ENCODE measurements at regions not wholly inside any gene's neighbourhood (a gene's known extent, or its start where the extent isn't known, plus 50 kb on each side); places are given as distances from the start of the nearest gene placed in this dataset.

DNA sequence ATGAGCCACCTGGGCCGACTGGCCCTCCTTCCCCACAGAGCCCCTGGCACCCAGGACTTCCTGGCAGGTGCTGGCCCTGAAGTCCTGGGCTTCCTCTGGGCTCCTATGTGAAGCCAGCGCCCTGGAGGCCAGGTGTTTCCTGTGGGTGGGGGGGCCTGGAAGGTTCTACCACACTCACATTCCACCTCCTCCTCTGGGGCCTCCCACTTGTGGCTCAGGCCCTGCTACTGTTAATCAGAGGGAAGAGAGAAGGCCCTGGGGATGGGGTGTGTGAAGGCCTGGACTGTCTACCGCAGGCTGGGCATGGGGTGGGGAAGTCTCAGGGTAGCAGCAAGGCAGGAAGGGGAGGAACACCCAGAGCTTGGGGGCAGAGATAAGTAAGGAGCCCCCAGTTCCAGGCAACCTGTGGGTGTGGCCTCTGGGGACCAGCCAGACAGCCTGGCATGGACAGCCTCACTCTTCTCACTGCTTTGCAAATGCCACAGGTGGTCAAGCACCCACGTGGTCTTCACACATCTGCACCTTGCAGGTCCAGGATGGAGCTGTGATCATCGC, 111.9 kb upstream of the TNRC6C start:
- no peak for TF ChIP-seq EZH2 (IDR thresholded peaks at IDR 0.05; ENCODE audit: low read length, missing control alignments)
- TF ChIP-seq, protein P1, sequence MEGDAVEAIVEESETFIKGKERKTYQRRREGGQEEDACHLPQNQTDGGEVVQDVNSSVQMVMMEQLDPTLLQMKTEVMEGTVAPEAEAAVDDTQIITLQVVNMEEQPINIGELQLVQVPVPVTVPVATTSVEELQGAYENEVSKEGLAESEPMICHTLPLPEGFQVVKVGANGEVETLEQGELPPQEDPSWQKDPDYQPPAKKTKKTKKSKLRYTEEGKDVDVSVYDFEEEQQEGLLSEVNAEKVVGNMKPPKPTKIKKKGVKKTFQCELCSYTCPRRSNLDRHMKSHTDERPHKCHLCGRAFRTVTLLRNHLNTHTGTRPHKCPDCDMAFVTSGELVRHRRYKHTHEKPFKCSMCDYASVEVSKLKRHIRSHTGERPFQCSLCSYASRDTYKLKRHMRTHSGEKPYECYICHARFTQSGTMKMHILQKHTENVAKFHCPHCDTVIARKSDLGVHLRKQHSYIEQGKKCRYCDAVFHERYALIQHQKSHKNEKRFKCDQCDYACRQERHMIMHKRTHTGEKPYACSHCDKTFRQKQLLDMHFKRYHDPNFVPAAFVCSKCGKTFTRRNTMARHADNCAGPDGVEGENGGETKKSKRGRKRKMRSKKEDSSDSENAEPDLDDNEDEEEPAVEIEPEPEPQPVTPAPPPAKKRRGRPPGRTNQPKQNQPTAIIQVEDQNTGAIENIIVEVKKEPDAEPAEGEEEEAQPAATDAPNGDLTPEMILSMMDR (conservative IDR thresholded peaks at IDR 0.05 in 1 of 2, IDR thresholded peaks at IDR 0.05 in 1 of 2; ENCODE audit: low read depth in 1 of 2, low read length in 2 of 2), result no peak
- no peak overlapping the region for H3K27ac ChIP-seq (ENCODE audit: insufficient read depth, low read length)
- H3K4me3 ChIP-seq (replicated peaks in 1 of 4; ENCODE audit: control extremely low read depth in 1 of 4, insufficient read depth in 1 of 4, low read depth in 3 of 4, low read length in 4 of 4), result no peak overlapping the region
- no peaks in the 10 kb centered on the region for H3K79me2 ChIP-seq (ENCODE audit: control insufficient read depth, insufficient read depth, low read length)
- H3K36me3 ChIP-seq (ENCODE audit: control insufficient read depth, insufficient read depth, low read length), result no peaks in the 10 kb centered on the region
- no peaks in the 10 kb centered on the region for H4K20me1 ChIP-seq (ENCODE audit: control insufficient read depth, extremely low read depth, insufficient read depth, low read length)
- H2AFZ ChIP-seq (ENCODE audit: low read length), result no peak overlapping the region
- no peaks in the 10 kb centered on the region for H3K27me3 ChIP-seq (ENCODE audit: control insufficient read depth, insufficient read depth, low read length)
- no peak overlapping the region for H3K4me2 ChIP-seq (ENCODE audit: extremely low read depth, insufficient read depth, low read length)
- H3K9me3 ChIP-seq (ENCODE audit: control insufficient read depth, insufficient read depth, low read depth, low read length), result no peaks in the 10 kb centered on the region
- H3K4me1 ChIP-seq (ENCODE audit: control insufficient read depth, extremely low read depth, insufficient read depth, low read length), result no peaks in the 10 kb centered on the region
- no peak overlapping the region for H3K9ac ChIP-seq (ENCODE audit: insufficient read depth, low read length)
- no peak for DNase-seq (ENCODE audit: low read depth in 2 of 2)

DNA sequence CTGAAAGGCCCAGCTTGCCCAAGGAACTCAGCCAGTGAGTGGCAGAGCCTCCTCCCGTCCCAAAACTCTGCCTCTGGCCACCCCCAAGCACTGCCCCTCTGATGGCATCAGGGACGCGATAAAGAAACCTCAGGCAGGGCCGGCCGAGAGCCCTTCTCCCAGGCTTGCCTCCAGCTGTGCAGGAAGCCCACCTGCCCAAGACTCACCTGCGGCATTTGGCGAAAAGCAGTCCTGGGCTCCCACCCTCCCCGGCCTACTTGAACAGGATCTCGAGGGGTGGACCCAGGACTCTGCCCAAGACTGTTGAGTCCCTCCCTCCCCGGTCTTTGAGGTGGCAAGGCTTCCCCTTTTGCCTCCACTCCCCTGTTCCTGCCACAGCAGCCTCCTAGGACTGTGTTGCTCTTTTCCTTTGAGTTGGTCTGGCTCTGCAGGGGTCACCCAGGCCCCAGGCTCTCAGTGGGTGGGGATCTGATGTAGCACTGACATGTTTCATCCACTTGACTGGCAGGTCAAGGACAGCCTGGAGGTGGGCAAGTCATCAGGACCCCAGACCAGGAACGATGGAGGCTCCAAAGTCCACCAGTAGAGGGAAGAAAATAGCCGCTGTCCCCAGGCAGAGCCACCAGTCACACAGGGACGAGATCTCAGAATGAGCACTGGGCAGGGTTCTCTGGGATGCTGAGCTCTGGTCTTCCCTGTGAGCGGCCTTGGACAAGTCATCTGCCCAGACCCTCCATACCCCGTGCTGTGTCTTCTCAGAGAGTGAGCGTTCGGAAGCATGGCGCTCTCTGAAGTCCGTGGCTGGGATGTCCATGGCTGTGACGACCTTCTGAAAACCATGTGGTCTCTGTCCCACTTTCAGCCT, 111.0 kb upstream of the TNRC6C start:
- no peak overlapping the region for H3K9ac ChIP-seq (ENCODE audit: insufficient read depth, low read length)
- no peak for DNase-seq (ENCODE audit: low read depth in 2 of 2)
- H3K4me2 ChIP-seq (ENCODE audit: extremely low read depth, insufficient read depth, low read length), result no peak overlapping the region
- H3K79me2 ChIP-seq (ENCODE audit: control insufficient read depth, insufficient read depth, low read length), result no peaks in the 10 kb centered on the region
- no peaks in the 10 kb centered on the region for H3K27me3 ChIP-seq (ENCODE audit: control insufficient read depth, insufficient read depth, low read length)
- no peak overlapping the region for H3K4me3 ChIP-seq (replicated peaks in 1 of 4; ENCODE audit: control extremely low read depth in 1 of 4, insufficient read depth in 1 of 4, low read depth in 3 of 4, low read length in 4 of 4)
- no peaks in the 10 kb centered on the region for H4K20me1 ChIP-seq (ENCODE audit: control insufficient read depth, extremely low read depth, insufficient read depth, low read length)
- H3K9me3 ChIP-seq (ENCODE audit: control insufficient read depth, insufficient read depth, low read depth, low read length), result no peaks in the 10 kb centered on the region
- no peaks in the 10 kb centered on the region for H3K4me1 ChIP-seq (ENCODE audit: control insufficient read depth, extremely low read depth, insufficient read depth, low read length)
- H3K36me3 ChIP-seq (ENCODE audit: control insufficient read depth, insufficient read depth, low read length), result no peaks in the 10 kb centered on the region
- TF ChIP-seq, protein P1 (conservative IDR thresholded peaks at IDR 0.05 in 1 of 2, IDR thresholded peaks at IDR 0.05 in 1 of 2; ENCODE audit: low read depth in 1 of 2, low read length in 2 of 2), result no peak
- no peak for TF ChIP-seq EZH2 (IDR thresholded peaks at IDR 0.05; ENCODE audit: low read length, missing control alignments)
- H3K27ac ChIP-seq (ENCODE audit: insufficient read depth, low read length), result no peak overlapping the region
- no peak overlapping the region for H2AFZ ChIP-seq (ENCODE audit: low read length)

DNA sequence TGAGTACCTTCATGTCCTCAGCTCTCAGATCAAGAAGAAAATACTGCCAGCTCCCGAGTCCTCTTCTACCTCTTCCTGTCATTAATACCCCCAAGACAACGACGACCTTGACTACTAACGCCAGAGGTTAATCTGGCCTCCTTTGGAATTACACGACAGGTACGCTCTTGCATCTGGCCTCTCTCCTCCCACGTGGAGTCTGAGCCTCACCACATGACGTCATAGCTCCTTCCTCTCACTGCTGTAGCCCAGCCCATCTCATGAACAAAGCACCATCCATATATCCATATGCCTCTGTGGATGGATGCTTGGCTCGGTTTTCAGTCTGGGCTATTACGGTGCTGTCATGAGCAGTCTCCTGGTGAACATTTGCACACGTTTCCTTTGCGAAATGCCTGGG, 110.2 kb upstream of the TNRC6C start:
- no peak overlapping the region for H2AFZ ChIP-seq (ENCODE audit: low read length)
- H3K9me3 ChIP-seq (ENCODE audit: control insufficient read depth, insufficient read depth, low read depth, low read length), result no peaks in the 10 kb centered on the region
- H3K4me2 ChIP-seq (ENCODE audit: extremely low read depth, insufficient read depth, low read length), result no peak overlapping the region
- no peak overlapping the region for H3K9ac ChIP-seq (ENCODE audit: insufficient read depth, low read length)
- H3K36me3 ChIP-seq (ENCODE audit: control insufficient read depth, insufficient read depth, low read length), result no peaks in the 10 kb centered on the region
- H3K79me2 ChIP-seq (ENCODE audit: control insufficient read depth, insufficient read depth, low read length), result no peaks in the 10 kb centered on the region
- no peaks in the 10 kb centered on the region for H4K20me1 ChIP-seq (ENCODE audit: control insufficient read depth, extremely low read depth, insufficient read depth, low read length)
- no peak overlapping the region for H3K27ac ChIP-seq (ENCODE audit: insufficient read depth, low read length)
- no peaks in the 10 kb centered on the region for H3K4me1 ChIP-seq (ENCODE audit: control insufficient read depth, extremely low read depth, insufficient read depth, low read length)
- no peak overlapping the region for H3K4me3 ChIP-seq (replicated peaks in 1 of 4; ENCODE audit: control extremely low read depth in 1 of 4, insufficient read depth in 1 of 4, low read depth in 3 of 4, low read length in 4 of 4)
- H3K27me3 ChIP-seq (ENCODE audit: control insufficient read depth, insufficient read depth, low read length), result no peaks in the 10 kb centered on the region
- DNase-seq (ENCODE audit: low read depth in 2 of 2), result no peak
- TF ChIP-seq EZH2 (IDR thresholded peaks at IDR 0.05; ENCODE audit: low read length, missing control alignments), result no peak
- TF ChIP-seq, protein P1 (conservative IDR thresholded peaks at IDR 0.05 in 1 of 2, IDR thresholded peaks at IDR 0.05 in 1 of 2; ENCODE audit: low read depth in 1 of 2, low read length in 2 of 2), result no peak
